ENCODE measurements at regions not wholly inside any gene's neighbourhood (a gene's known extent, or its start where the extent isn't known, plus 50 kb on each side); places are given as distances from the start of the nearest gene placed in this dataset.

DNA sequence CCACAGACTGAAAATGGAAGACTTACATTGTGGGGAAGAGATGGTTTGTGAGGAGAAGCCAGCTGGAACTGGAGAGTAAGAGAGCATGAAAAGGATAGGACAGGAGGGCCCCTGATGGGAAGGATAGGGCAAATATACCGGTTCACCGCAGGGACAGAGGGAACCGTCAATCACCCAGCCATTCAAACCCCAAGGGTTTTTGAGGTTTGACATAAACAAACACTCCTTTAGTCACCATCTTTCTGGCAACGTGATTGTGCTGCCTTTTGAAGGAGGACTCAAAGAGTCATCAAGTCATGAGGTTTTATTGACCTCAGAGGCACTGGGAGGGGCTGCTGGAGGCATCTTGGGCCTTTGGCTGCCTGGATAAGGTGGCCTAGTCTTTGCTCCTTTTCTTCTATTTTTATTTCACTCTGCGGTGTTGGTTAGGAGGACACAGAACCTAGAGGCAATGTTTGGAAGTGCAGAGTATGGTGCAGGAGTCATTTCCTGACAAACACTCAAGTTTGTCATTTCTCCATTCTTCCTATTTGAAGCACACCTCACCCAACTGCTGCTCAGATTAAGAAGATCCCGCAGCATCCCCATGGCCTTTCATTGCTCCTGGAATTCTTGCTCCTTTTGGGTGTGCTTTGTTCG lies 487.3 kb upstream of the SPRED2 start:
- H3K4me3 ChIP-seq (ENCODE audit: low read depth, low read length), result no peak overlapping the region
- no peak for DNase-seq (ENCODE audit: low read depth)
- TF ChIP-seq CTCF (conservative IDR thresholded peaks at IDR 0.05; ENCODE audit: low read depth, low read length), result no peak

GRCh38 chr2:65918760-65919187 lies 486.4 kb upstream of the SPRED2 start:
- H3K4me3 ChIP-seq (ENCODE audit: low read depth, low read length), result no peak overlapping the region
- no peak for TF ChIP-seq CTCF (conservative IDR thresholded peaks at IDR 0.05; ENCODE audit: low read depth, low read length)
- DNase-seq (ENCODE audit: low read depth), result no peak

GRCh38 chr2:65917986-65918385 lies 485.6 kb upstream of the SPRED2 start:
- DNase-seq (ENCODE audit: low read depth), result no peak
- no peak for TF ChIP-seq CTCF (conservative IDR thresholded peaks at IDR 0.05; ENCODE audit: low read depth, low read length)
- no peak overlapping the region for H3K4me3 ChIP-seq (ENCODE audit: low read depth, low read length)

- DNase-seq (ENCODE audit: low read depth), result no peak
- TF ChIP-seq CTCF (conservative IDR thresholded peaks at IDR 0.05; ENCODE audit: low read depth, low read length), result no peak
These were observed 484.4 kb upstream of the SPRED2 start for GRCh38 chr2:65916785-65917295.

GRCh38 chr2:65916177-65916576 lies 483.8 kb upstream of the SPRED2 start:
- no peak for TF ChIP-seq CTCF (conservative IDR thresholded peaks at IDR 0.05; ENCODE audit: low read depth, low read length)
- no peak for DNase-seq (ENCODE audit: low read depth)
- no peak overlapping the region for H3K4me3 ChIP-seq (ENCODE audit: low read depth, low read length)

More at GRCh38 chr2:65916785-65917295, 484.4 kb upstream of the SPRED2 start:
- no peak overlapping the region for H3K4me3 ChIP-seq (ENCODE audit: low read depth, low read length)

DNA sequence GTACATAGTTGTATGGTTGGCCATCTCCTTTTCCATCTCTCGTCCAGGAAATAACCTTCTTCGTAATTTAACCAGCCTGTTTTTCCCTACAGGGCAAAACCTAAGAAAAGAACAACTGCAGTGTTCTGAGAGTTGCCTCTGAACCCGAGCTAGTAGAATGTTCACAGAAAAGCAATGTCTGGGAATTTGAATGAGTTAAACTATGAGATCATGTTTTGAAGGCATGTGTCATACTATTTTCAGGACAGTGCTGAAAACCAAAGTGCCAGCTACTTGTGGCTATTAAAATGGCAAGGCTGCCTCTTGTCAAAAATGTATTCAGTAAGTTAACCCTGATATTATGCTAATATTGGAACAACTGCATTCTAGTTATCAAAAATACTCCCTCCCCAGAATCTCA lies 482.9 kb upstream of the SPRED2 start:
- no peak overlapping the region for H3K4me3 ChIP-seq (ENCODE audit: low read depth, low read length)
- TF ChIP-seq CTCF (conservative IDR thresholded peaks at IDR 0.05; ENCODE audit: low read depth, low read length), result no peak
- DNase-seq (ENCODE audit: low read depth), result no peak

GRCh38 chr2:65914244-65914786 lies 481.9 kb upstream of the SPRED2 start:
- DNase-seq (ENCODE audit: low read depth), result no peak
- H3K4me3 ChIP-seq (ENCODE audit: low read depth, low read length), result no peak overlapping the region
- no peak for TF ChIP-seq CTCF (conservative IDR thresholded peaks at IDR 0.05; ENCODE audit: low read depth, low read length)

All from choroid plexus epithelial cell (primary cell).